NCI-H1694 (cell line): ENCODE measurements at regions not wholly inside any gene's neighbourhood (a gene's known extent, or its start where the extent isn't known, plus 50 kb on each side); places are given as distances from the start of the nearest gene placed in this dataset.

Experiments used
- DNase-seq: peaks from one replicate; lab custom pipeline; 2025; lab: John Stamatoyannopoulos, UW

DNA sequence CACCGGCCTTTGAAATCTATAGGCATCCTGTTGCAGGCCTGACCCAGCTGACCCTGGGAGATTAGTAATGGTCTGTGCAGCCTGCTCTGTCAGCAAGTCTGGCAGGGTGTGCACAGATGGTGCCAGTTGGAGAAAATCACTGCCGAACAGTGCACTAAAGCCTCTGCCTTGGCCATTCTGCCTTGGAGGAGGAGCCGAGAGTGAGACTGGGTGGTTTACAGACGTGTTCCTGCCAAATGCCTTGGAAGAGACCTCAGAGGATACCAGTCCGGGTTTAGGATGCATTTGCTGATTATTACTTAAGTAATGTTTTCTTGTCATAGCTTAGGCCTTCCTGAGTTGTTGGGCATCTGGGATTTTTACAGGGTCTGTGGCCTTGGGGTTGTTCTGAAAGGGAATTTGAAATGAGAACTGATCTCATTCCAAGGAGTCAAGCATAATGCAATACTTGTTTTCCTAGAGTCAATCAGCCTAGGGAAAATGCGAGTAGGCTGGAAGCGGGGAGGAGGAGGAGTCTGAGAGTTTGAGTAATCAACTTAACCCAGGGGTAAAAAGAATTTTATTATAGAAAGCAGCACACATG lies 292.1 kb downstream of the SOX4 start:
- DNase-seq, result no peak

DNA sequence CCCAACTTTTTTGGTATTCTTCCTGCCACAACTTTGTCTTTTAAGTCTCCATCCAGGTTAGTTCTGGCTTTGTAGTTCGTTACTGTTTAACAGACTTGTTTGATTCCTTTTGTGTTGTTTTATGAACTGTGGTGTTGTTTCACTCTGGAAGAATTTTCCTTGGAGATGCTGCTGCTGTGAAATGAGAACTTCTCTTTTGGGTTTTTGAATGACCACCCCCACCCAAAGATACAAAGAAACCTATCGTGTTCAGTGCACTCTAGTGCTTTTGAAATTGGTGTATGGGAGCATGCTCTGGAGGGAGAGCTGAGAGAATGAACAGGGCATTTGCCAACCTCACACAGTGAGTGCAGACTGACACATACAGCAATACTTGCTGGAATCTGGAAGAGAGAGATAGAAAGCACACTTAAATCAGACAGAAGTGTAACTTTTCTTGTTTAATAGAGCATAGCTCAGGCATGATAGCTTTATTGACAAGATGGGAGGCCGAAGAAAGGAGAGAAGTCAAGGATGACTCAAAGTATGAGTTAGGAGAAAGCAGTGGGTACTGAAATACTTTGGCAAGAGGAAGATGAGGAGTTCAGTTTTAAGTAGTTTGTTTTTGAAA lies 293.1 kb downstream of the SOX4 start:
- DNase-seq, result no peak

DNA sequence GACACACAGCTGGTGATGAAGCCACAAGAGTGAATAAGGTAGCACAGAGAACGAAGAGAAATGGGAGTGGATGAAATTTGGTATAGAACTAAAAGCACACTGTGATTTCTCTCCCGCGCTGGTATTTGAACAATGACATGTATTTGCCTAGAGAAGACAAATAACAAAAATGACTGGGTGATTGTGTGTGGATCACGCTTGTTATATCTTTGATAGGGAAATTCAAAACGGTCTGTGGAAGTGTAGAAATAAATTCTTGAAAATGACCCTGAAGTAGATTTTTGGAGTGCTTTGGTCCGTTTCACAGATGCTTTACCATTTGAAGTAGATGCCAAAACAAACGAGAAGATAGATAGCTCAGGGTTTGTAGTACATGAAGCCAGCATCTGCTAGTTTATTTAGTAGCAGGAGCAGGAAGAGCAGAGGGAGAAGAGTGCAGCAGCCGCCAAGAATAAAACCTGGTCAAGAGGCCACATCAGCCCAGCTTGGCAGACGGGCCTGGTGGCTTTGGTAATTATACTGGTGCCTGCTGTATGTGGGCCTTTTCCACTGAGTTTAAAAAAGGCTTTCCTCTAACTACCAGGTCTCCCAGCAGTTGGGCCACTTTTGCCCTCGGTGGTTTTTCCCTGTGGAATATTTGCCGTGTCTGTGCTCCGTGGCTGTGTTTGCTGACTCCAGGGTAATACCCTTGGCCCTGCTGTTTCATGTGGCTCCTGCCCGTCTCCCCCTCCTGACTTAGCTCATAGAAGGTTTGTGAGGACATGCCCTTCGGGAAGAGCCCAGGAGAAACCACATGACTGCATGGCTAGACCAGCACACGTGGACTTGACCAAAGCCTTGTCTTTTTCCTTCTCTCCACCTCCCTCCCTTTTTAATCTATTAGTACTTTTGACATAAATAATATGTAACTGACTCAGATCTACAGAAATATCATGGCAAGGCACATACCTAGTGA lies 294.0 kb downstream of the SOX4 start:
- DNase-seq, result peak; percentile 57

DNA sequence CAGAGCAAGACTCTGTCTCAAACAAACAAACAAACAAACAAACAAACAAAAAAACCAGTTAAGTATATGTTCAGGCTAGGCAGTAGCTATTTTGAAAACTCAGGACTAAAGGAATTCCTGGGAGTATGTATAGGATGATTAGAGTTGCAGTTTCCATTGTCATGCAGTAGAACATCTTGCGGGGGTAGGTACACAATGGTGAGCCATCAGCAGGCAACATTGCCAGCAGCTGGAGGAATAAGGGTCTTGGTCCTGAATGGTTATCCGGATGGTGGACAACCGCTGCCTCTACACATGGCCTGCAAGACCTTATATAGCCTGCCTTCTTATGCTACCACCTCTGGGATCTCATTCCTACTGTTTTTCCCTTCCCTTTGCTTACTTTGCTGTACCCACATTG lies 297.5 kb downstream of the SOX4 start:
- DNase-seq, result no peak

DNA sequence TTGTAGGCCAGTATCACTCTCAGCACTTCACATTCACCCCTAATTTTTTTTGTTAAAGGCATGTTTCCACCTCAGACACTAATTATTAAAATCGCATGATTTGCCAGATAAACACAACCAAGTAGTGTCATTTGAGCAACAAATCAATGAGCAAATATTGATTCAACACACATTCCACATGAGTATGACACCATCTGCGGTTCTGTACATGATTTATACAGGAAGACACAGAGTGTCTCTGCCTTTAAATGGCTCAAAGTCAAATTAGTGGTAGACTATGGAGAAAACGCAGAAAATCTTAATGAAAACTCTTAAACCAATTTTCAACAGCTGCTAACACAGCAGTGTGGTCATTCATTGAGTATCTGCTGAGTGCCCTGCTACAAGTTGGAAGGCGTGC lies 300.2 kb downstream of the SOX4 start:
- DNase-seq, result no peak

DNA sequence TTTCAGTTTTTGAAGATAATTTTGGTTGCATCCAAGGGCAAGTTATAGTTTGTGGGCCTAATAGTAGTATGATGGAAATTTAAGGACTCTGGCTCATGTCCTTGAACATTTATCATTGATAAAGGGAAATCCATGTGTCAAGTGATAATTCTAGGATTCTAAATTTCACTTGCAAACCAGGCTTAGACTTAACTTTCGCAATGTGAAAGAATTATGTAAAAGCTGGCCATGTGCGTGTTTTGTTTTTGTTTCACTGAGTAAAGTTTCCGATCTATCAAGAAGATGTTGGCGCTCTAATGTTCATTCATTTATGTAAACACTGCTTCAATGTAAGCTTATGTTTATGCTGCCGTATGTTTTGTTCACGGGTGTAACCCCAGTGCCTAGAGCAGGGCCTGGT lies 302.0 kb downstream of the SOX4 start:
- DNase-seq, result no peak

DNA sequence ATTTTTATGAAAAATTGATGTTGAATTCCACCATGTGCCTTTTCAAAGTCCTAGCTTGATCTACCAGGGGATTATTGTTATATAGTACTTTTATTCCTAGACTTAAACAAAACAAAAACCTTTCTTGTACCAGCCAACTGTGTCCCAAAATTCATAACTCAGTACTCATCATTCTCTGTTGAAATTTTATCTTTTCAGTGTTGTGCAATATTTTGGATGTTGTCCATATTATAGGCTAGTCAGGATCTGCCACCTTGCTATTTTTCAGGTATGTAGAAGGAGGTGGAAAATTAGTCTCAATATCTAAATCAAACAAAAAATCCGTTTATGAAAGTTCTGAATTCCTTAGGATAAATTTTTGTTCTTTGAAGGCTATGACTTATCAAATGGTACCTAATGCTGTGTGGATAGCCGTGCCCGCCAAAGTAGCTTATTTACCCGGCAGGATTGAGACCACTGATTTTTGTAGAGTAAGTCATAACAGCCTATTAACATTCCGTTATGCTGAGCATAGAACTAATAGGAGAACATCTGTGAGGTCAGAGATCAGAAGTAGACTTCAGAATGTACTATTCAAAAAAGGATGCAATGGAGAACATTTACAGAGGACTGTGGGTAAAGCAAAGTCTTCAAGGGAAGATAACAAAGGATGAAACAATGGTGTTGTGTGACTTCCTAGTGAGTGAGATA lies 304.7 kb downstream of the SOX4 start:
- DNase-seq, result no peak

DNA sequence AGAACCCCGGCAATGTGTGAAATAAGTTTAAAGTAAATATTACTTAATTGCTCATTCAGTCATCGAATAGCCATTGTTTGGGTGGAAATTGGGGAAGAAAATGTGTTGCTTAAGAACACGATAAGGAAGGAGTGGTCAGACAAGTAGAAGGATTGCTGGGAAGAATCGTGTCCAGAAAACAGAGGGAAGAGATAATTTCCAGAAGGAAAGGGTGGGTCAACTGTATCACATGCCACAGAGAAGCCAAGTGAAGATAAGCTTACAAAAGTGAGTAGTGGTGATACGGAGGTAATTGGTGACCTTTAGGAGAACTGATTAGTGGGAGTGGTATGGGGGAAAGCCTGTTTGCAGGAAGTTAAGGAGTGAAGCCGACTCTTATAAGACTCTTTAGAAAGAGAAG lies 306.2 kb downstream of the SOX4 start:
- no peak for DNase-seq

DNA sequence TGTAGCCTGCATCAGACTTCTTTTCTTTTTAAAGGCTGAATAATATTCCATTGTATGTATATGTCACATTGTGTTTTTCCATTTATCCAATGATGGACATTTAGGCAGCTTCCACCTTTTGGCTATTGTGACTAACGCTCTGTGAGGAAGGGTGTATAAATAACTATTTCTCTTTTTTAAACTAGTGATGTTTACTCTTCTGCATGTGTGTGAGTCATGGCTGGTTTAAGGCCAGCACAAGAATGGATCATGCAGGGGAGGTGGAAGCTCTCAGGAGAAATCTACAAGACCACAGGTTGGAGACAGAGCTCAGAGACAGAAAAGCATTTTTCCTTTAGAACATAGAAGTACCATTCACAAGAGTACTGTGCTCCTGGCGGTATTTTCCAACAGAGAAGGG lies 307.2 kb downstream of the SOX4 start:
- no peak for DNase-seq

DNA sequence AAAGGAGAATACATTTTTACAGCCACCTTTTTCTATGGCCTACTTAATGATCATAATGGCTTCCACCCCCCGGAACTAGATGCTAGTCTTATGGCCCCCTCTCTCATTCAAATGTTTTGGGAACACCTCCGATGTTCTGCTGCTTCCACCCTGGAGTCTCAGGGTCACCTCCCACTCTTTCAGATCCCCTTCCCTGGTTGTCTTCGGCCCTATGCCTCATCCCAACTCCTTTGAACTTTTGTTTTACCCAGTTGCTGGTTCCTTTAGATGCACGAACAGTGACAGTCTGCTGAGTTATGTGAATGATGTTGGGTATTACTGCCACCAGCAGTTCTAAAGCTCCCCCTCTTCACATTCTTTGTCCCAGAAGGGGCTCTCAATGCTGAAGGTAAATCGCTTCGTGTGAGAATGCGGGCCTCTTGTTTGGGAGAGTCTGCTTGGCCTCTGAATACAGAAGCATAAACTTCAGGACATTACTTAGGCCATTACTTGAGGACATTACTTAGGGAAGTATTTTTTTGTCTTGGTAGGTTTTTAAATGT lies 309.1 kb downstream of the SOX4 start:
- DNase-seq, result no peak

DNA sequence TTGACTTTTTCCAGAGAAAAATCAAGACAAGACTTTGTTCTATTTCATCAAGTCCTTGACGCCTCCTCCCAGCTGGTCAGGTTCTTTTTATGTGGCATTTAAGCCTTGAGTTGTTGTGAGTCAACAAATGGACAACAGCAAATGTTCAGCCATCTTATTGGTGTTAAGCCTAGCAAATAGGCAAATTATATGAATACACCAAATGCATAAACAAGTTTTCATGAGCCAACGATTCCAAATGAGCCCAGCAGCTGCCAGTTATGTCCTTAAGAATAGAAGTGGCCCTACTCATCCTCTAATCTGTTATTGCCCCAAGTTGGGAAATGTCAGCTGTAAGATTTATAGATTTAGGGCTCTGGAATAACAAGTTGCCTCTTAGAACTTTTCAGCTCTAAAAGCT lies 312.0 kb downstream of the SOX4 start:
- DNase-seq, result no peak

DNA sequence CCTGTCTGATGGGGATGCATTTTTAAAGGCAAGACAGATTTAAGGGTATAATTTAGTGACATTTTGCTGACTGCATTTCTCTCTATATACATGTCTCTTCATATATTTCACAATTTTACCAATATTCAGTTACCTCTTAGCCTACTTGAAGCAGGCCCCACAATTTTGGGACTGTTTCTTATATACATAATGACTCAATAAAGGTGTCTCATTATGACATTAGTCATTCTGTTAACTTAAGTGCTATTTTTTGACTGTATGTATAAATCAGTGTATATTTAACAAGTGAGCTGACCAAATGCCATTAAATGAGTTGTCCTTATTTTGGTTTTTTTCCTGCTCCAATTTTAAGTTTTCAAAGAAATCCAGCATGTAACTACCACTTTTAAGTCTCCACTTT lies 313.3 kb downstream of the SOX4 start:
- no peak for DNase-seq

DNA sequence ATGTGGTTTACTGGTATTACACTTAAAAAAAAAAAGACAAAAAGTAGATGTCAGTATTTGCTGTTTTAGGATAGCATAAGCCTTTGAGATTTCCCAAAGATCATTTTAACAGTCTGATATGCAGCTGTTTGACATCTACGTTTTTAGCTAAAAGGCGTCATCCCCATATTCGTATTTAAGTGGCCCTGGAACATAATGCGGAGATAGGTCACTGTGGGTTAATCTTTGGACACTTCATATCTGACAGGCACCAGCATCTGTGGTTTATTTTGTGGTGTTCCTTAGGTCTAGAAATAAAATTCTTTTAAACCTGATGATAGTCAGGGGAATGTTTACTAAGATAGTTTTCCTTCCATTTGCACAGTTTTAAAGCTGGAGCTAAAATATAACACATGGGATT lies 313.7 kb downstream of the SOX4 start:
- no peak for DNase-seq

DNA sequence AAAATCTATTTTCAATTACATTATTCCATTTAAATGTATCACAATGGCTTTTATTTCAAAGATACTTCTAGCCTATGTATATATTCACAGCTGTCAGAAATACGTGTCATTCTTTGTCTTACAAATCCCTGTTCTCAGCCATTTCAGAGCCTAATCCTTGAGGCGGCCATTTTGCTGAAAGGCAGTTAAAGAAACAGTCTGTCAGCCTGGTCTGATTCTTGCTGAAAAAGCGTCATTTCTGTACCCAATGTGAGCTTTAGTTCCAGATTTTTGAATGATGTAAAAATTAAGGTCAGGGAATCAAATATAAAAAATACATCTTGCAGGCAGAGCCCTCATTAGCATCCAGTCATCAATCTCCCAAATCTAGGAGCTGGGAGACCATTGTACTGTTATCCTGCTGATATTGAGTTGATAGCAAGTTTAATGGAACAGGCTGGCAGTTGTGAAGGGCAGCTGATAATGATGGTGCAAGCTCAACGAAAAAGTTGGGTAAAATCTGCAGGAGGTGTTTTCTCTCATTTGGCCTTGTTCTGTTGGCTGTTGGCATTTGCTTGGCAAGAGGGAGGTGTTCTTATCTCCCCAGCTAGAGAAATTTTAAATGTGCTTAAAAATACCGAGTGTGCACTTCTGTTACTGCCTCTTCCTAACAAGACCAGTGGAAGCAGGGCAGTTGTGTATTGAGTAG lies 314.8 kb downstream of the SOX4 start:
- no peak for DNase-seq

DNA sequence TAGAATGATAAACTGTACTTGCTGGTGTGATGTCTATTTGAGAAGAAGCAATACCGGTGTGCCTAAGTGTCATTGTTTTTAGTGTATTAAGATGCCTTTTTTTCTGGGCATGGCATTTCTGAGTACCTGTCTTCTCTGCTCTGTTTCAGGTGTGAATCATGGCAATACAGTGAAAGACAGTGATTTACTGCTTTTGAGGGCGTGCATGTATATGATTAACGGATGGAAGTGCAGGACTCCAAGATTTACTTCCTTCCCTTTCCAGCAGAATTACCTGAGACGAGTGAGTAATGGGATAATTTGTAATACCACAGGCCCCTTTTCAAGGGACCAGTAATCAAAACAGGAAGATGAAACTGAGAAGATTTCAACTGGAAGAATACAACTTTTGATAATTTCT lies 315.8 kb downstream of the SOX4 start:
- DNase-seq, result no peak

DNA sequence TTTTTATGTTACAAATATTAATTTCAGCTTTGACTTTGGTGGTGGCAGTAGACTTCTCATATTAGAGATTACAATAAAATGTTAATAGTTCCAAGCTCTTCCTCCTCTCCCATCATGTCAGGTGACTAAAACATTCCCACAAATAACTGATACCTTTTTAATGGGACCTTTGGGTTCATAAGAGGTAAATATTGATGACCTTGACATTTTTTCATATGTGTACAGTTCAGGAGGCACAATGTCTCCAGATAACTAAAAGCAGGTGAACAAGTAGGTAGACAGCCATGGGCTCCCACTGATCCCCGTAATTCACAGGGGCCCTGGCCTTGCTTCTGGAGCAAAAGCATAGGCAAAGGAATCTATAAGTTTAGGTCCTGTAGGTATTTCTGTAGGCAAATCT lies 317.7 kb downstream of the SOX4 start:
- no peak for DNase-seq

DNA sequence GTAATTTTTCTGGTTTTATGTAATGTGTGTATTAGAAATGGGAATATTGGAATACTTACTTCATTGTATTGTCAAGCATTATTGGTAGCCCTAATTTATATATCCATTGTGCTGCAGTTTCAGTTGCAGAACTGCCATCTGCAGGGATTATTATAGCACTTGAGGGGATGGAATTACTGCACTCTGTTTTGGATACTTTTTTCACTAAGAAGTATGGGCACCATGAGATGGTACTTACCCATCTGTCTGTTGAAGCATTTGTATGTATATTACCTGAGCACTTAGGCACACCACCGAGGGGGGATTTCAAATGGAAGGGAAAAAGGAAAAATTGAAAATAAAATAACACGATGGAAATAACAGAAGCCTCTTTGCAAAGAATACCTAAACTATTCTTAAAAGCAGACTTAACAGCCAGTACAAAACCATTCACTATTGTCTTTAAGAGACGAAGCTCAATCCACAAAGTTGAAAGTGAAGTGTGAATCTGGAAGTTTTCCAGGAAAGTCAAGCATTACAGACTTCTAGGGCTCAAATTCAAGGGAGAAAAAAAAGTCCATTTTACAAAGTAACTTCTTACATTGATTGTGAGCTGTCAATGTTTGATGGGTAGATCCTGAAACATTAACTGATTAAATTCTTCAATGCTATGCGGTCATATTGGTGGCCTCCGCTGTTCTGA lies 318.7 kb downstream of the SOX4 start:
- no peak for DNase-seq

DNA sequence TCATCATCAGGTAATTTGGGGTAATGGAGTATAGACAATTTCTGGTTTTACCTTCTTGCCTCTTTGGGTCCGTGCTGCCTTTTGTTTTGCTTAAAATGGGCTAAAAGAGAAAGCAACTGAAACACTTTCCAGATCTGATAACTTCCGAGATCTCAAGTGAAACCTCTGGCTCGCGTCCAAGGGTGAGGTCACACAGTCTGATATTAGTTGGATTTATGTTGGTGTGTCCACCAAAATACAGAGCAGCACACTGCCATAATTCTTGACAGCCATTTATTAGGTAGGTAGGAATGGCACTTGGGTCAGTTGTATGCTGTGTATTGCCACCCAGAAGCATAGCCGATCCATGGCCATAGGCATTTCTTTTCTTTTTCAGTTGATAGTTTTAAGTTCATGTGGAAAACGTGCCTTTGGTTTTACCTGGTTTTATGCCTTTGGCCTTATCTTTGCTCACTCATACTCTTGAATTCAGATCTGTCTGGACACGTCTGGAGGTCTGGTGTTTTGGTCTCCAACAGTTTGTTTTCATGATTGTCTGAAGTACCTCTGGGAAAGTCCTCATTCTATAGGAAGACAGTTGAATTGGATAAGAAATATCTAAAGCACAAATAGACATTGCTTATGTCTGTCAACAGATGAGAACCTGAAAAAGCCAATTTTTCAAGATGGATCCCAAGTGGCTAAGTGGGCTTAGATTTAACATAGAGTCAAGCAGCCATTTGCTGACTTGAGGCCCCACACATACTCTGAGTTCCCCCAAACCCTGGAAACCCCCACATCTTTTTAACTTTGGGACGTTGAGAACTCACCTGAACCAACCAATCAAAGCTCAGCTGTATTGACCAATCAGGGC lies 320.8 kb downstream of the SOX4 start:
- DNase-seq, result no peak

DNA sequence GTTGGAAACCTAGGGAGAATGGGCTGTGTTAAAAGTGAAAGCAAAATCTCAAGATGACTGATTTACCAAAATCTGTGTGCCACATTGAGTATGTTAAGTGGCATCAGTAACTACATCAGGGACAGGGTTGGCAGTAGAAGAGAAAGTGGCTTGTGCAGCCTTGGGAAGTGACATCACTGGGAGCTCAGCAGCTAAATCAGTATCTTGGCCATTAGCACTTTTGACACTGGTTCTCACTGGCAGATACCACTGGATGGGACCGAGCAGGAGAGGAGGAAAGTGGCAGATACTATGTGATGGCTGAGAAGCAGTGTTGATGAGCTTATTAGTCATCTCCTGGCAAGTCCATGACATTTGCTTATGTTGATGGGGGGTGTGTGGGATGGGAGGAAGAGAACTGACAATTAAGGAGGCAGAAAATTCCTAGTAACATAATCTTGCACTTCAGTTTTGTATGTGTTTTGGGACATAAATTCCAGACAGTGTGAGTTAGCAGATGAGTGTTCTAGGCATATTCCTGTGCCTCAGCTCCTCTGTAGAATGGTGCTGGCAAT lies 322.2 kb downstream of the SOX4 start:
- no peak for DNase-seq

DNA sequence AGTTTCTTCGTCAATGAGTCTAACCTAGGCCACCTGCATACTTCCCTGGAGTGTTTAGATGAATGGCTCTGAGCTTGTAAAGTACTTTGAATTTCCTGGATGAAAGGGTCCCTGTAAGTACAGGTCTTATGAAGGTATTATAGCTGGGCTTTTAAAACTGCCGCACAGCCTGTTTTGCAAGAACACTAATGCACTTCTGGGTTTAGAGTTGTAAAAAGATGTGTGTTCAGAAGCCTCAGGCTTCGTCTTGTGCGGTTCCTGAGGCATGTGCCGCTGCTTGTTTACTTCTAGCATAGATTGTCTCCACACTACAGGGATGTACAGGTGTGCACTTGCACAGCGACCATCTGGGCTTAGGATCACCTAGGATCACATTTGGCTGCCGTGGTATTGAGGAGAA lies 324.5 kb downstream of the SOX4 start:
- no peak for DNase-seq
